Vagina (tissue), 2 donors: ENCODE measurements at regions not wholly inside any gene's neighbourhood (a gene's known extent, or its start where the extent isn't known, plus 50 kb on each side); places are given as distances from the start of the nearest gene placed in this dataset.

ENCODE experiments used
- DNase-seq, 2 donors: peaks; one replicate each; pipeline ENCODE4 v3.0.0-alpha.2; 2017; ENCODE audit errors: extremely low spot score in 2 of 2
- H3K27ac ChIP-seq: fragments of 200-600 bp; sonication (generic); one replicate; pipeline ENCODE4 v1.5.1; 2019
- H3K27me3 ChIP-seq: fragments of 200-600 bp; sonication (generic); one replicate; pipeline ENCODE4 v1.5.1; 2019
- H3K36me3 ChIP-seq, 2 donors: fragments of 200-600 bp; sonication (generic); one replicate each; pipeline ENCODE4 v1.5.1; 2017 to 2019
- H3K4me1 ChIP-seq: fragments of 200-600 bp; sonication (generic); one replicate; pipeline ENCODE4 v1.5.1; 2019
- H3K4me3 ChIP-seq, 2 donors: fragments of 200-600 bp; sonication (generic); 1 replicate in 1 of 2; 2 replicates in 1 of 2; pipeline ENCODE4 v1.5.1; 2016 to 2019
- H3K9me3 ChIP-seq: fragments of 200-600 bp; sonication (generic); one replicate; pipeline ENCODE4 v1.5.1; 2019
- POLR2A ChIP-seq, 2 donors: fragments of 450-650 bp; IDR thresholded peaks; one replicate each; pipeline ENCODE4 v1.6.1; 2017; ENCODE audit warnings: antibody characterized with exemption in 2 of 2, mild to moderate bottlenecking in 2 of 2, moderate library complexity in 2 of 2
- POLR2AphosphoS5 ChIP-seq, 2 donors: sonication (generic); formaldehyde crosslinking; IDR thresholded peaks; one replicate each; pipeline ENCODE4 v1.9.0; 2017; ENCODE audit warnings: antibody characterized with exemption in 2 of 2, mild to moderate bottlenecking in 2 of 2, low read depth in 1 of 2; ENCODE audit not compliant: insufficient read depth in 1 of 2
- intact Hi-C: fragments of 100-400 bp; cut with DNase I; formaldehyde crosslinking; loops from one replicate; pipeline ENCODE4 v1.15.1; 2023
- TF ChIP-seq, protein P1 (sequence below), 3 experiments: fragments of 450-650 bp in 2 of 3; fragments of 200-600 bp in 1 of 3; sonication (generic) in 1 of 3; IDR thresholded peaks; one replicate each; pipeline ENCODE4 v1.5.1; 2017 to 2019; ENCODE audit warnings: antibody characterized with exemption in 3 of 3, mild to moderate bottlenecking in 2 of 3, moderate library complexity in 2 of 3

DNA sequence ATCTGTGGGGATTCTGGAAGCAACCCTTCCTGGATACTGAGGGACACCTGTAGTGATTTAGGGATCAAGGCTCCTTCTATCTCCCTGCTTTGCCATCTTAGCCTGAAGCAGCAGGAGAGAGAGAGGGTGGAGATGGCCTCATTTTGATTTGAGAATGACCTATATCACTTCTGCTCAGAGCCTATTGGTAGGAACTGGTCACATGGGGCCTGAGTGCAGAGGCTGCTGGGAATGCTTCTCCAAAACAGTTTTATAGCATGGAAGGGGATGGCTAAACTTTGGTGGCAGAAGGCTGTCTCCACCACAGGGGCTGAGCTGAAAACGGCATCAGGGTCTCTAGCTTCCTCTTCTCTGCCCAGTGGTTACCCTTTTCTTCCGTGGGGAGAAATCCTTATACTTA is 105.8 kb downstream of the TBX19 start:
- H3K4me1 ChIP-seq: peaks cover 11% of the 10 kb centered on the region
- TF ChIP-seq POLR2A (IDR thresholded peaks at IDR 0.05) (no peak), POLR2AphosphoS5 (IDR thresholded peaks at IDR 0.05; ENCODE audit: insufficient read depth in 1 of 2, low read depth in 1 of 2) (no peak)
- TF ChIP-seq, protein P1, sequence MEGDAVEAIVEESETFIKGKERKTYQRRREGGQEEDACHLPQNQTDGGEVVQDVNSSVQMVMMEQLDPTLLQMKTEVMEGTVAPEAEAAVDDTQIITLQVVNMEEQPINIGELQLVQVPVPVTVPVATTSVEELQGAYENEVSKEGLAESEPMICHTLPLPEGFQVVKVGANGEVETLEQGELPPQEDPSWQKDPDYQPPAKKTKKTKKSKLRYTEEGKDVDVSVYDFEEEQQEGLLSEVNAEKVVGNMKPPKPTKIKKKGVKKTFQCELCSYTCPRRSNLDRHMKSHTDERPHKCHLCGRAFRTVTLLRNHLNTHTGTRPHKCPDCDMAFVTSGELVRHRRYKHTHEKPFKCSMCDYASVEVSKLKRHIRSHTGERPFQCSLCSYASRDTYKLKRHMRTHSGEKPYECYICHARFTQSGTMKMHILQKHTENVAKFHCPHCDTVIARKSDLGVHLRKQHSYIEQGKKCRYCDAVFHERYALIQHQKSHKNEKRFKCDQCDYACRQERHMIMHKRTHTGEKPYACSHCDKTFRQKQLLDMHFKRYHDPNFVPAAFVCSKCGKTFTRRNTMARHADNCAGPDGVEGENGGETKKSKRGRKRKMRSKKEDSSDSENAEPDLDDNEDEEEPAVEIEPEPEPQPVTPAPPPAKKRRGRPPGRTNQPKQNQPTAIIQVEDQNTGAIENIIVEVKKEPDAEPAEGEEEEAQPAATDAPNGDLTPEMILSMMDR (IDR thresholded peaks at IDR 0.05): no peak
- H3K27ac ChIP-seq: no peak overlapping the region
- no peaks in the 10 kb centered on the region for H3K27me3 ChIP-seq
- DNase-seq: no peak
- no peaks in the 10 kb centered on the region for H3K9me3 ChIP-seq
- intact Hi-C loops: no loop called here
- H3K36me3 ChIP-seq: no peaks in the 10 kb centered on the region
- H3K4me3 ChIP-seq: no peak overlapping the region

DNA sequence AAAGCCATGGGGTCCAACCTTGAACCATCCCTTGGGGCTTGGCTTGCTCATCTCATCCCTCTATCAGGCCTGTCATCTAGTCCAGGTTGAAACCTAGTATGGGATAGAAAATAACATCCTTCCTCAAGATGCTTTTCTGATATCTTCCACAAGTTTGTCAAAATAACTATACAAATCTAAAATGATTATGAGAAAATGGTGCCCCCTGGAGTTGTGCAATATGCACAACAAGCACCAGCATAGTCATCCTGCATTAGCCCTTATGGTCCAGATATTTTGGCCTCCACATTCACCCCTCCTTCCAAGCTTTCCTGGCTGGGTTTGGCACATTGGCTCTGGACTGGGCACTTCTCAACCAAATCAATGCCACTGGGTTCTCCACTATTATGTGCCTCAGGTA is 101.2 kb downstream of the TBX19 start:
- intact Hi-C loops: no loop called here
- no peak overlapping the region for H3K4me3 ChIP-seq
- H3K9me3 ChIP-seq: no peaks in the 10 kb centered on the region
- no peak for TF ChIP-seq POLR2A (IDR thresholded peaks at IDR 0.05)
- TF ChIP-seq, protein P1 (IDR thresholded peaks at IDR 0.05): no peak
- TF ChIP-seq POLR2AphosphoS5 (IDR thresholded peaks at IDR 0.05; ENCODE audit: insufficient read depth in 1 of 2, low read depth in 1 of 2): no peak
- H3K4me1 ChIP-seq: no peaks in the 10 kb centered on the region
- no peak overlapping the region for H3K27ac ChIP-seq
- H3K36me3 ChIP-seq: no peaks in the 10 kb centered on the region
- no peaks in the 10 kb centered on the region for H3K27me3 ChIP-seq
- no peak for DNase-seq

DNA sequence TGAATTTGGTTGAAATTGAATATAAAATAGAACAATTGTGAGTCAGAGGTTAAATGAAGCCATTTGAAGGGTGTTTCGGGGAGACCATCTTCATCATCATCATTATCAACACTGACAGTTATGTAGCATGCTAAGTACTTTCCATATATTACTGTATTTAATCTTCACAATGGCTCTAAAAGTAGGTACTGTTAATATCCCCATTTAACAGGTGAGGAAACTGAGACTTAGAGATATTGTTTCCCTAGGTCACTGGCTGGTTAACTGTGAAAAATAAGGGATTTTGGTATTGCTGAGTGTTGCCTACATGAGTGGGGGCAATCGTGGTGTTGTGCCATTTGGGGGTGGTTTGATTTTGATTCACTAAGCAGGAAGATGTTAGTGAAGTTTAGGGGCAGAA is 100.3 kb downstream of the TBX19 start:
- no peaks in the 10 kb centered on the region for H3K4me1 ChIP-seq
- DNase-seq: no peak
- no peaks in the 10 kb centered on the region for H3K9me3 ChIP-seq
- TF ChIP-seq POLR2A (IDR thresholded peaks at IDR 0.05): no peak
- intact Hi-C loops: no loop called here
- no peaks in the 10 kb centered on the region for H3K27me3 ChIP-seq
- no peak overlapping the region for H3K27ac ChIP-seq
- no peaks in the 10 kb centered on the region for H3K36me3 ChIP-seq
- no peak overlapping the region for H3K4me3 ChIP-seq

GRCh38 chr1:168379104-168379860 is 98.6 kb downstream of the TBX19 start:
- Histone ChIP-seq H3K9me3 (no peaks in the 10 kb centered on the region), H3K27me3 (no peaks in the 10 kb centered on the region), H3K4me1 (no peaks in the 10 kb centered on the region), H3K36me3 (no peaks in the 10 kb centered on the region), H3K27ac (no peak overlapping the region), H3K4me3 (no peak overlapping the region)
- TF ChIP-seq, protein P1 (IDR thresholded peaks at IDR 0.05): no peak
- TF ChIP-seq POLR2A (IDR thresholded peaks at IDR 0.05) (no peak), POLR2AphosphoS5 (IDR thresholded peaks at IDR 0.05; ENCODE audit: insufficient read depth in 1 of 2, low read depth in 1 of 2) (no peak)
- DNase-seq: no peak
- intact Hi-C loops: no loop called here

DNA sequence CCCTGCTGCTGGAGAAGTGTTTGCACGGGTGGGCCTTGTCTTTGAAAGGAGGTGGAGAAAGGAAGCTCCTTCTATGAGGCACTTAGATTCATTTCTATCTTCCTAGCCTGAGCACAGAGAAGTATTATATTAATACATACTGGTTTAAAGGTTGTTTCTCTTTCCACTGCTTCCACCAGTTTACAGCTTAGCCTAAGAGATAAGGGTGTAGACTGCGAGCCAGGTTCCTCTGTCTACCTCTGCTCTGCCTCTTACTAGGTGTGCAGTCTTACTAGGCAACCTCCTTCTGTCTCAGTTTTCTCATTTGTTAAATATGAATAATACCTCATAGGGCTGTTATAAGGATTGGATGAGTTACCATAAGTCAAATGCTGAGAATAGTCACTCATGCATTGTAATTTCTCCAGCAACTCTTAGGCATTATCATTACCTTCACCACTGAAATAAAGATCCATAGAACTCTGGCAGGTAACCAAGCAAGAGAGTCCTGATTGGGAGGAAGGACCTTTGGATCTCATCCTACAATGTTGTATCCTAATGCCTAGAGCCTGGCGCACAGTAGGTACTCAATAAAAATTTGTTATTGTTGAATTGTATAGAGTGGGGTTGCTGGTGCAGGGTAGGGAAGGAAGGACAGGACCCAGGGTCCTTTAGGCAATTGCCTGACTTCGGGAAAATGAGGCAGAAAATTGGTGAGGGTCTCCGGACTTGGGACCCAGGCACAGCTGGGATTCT is 95.1 kb downstream of the TBX19 start:
- no peak for DNase-seq
- intact Hi-C loops: no loop called here
- H3K27ac ChIP-seq: no peak overlapping the region
- TF ChIP-seq POLR2A (IDR thresholded peaks at IDR 0.05) (no peak), POLR2AphosphoS5 (IDR thresholded peaks at IDR 0.05; ENCODE audit: insufficient read depth in 1 of 2, low read depth in 1 of 2) (no peak)
- TF ChIP-seq, protein P1 (IDR thresholded peaks at IDR 0.05): no peak
- H3K27me3 ChIP-seq: no peaks in the 10 kb centered on the region
- no peaks in the 10 kb centered on the region for H3K4me1 ChIP-seq
- H3K4me3 ChIP-seq: no peak overlapping the region
- no peaks in the 10 kb centered on the region for H3K9me3 ChIP-seq
- no peaks in the 10 kb centered on the region for H3K36me3 ChIP-seq
